ENCODE measurements at regions not wholly inside any gene's neighbourhood (a gene's known extent, or its start where the extent isn't known, plus 50 kb on each side); places are given as distances from the start of the nearest gene placed in this dataset.

- Histone ChIP-seq H3K4me3 (ENCODE audit: control extremely low read depth in 1 of 5, extremely low read depth in 1 of 5, insufficient read depth in 1 of 5, low read depth in 2 of 5, low read length in 4 of 5) (no peak overlapping the region), H4K20me1 (ENCODE audit: control insufficient read depth, insufficient read depth, low read length, poor library complexity, severe bottlenecking) (no peaks in the 10 kb centered on the region), H3K27me3 (replicated peaks in 1 of 4; ENCODE audit: control extremely low read depth in 1 of 4, control insufficient read depth in 3 of 4, insufficient read depth in 4 of 4, low read length in 3 of 4) (no peaks in the 10 kb centered on the region), H3K9me3 (ENCODE audit: control extremely low read depth in 1 of 3, control insufficient read depth in 2 of 3, insufficient read depth in 1 of 3, low read length in 2 of 3) (no peaks in the 10 kb centered on the region), H3K9ac (ENCODE audit: low read length) (no peak overlapping the region), H3K4me1 (ENCODE audit: control insufficient read depth in 2 of 2, insufficient read depth in 2 of 2, low read length in 2 of 2) (no peaks in the 10 kb centered on the region), H3K36me3 (replicated peaks in 1 of 2; ENCODE audit: control extremely low read depth in 1 of 2, control insufficient read depth in 1 of 2, extremely low read depth in 1 of 2, insufficient read depth in 2 of 2, low read length in 1 of 2) (no peaks in the 10 kb centered on the region), H3K4me2 (replicated peaks; ENCODE audit: low read depth, low read length, poor library complexity, severe bottlenecking) (no peak overlapping the region), H3K27ac (ENCODE audit: low read length in 2 of 2) (no peak overlapping the region), H2AFZ (ENCODE audit: insufficient read depth, low read depth, low read length, poor library complexity, severe bottlenecking) (no peak overlapping the region), H3K79me2 (ENCODE audit: control insufficient read depth, insufficient read depth, low read length) (no peaks in the 10 kb centered on the region)
- ATAC-seq (ENCODE audit: low read depth) (no peak), DNase-seq (no peak)
- CTCF ChIA-PET: no interaction called here
- WGBS (ENCODE audit: insufficient coverage): 79% methylated on average over 3 of the region's 4 CpGs
- POLR2A ChIA-PET: no interaction called here
- Mint-ChIP-seq H3K27ac (no peak overlapping the region), H3K4me1 (no peaks in the 10 kb centered on the region), H3K4me3 (no peak overlapping the region), H3K27me3 (no peaks in the 10 kb centered on the region), H3K9me3 (ENCODE audit: insufficient read depth) (no peaks in the 10 kb centered on the region)
- TF ChIP-seq CTCF (IDR thresholded peaks at IDR 0.05): no peak
- TF ChIP-seq EZH2 (IDR thresholded peaks at IDR 0.05; ENCODE audit: borderline replicate concordance, insufficient read depth, low read depth, low read length, poor library complexity, severe bottlenecking): no peak
- intact Hi-C loops (cut with micrococcal nuclease): no loop called here
These were observed 576.0 kb downstream of the PCDH17 start for GRCh38 chr13:58207501-58207900.

GRCh38 chr13:58235454-58235853 is 603.9 kb downstream of the PCDH17 start:
- Mint-ChIP-seq H3K27me3 (no peaks in the 10 kb centered on the region), H3K4me1 (no peaks in the 10 kb centered on the region), H3K9me3 (ENCODE audit: insufficient read depth) (peaks cover 8% of the 10 kb centered on the region), H3K27ac (no peak overlapping the region), H3K4me3 (no peak overlapping the region)
- CTCF ChIA-PET: no interaction called here
- intact Hi-C loops (cut with micrococcal nuclease): no loop called here
- no peak for TF ChIP-seq EZH2 (IDR thresholded peaks at IDR 0.05; ENCODE audit: borderline replicate concordance, insufficient read depth, low read depth, low read length, poor library complexity, severe bottlenecking)
- TF ChIP-seq CTCF (IDR thresholded peaks at IDR 0.05): no peak
- no peaks in the 10 kb centered on the region for H3K27me3 ChIP-seq (replicated peaks in 1 of 4; ENCODE audit: control extremely low read depth in 1 of 4, control insufficient read depth in 3 of 4, insufficient read depth in 4 of 4, low read length in 3 of 4)
- no peaks in the 10 kb centered on the region for H4K20me1 ChIP-seq (ENCODE audit: control insufficient read depth, insufficient read depth, low read length, poor library complexity, severe bottlenecking)
- POLR2A ChIA-PET: no interaction called here
- WGBS (ENCODE audit: insufficient coverage): no CpG with 5 or more reads among the region's 4 CpGs
- no peaks in the 10 kb centered on the region for H3K79me2 ChIP-seq (ENCODE audit: control insufficient read depth, insufficient read depth, low read length)
- no peak for DNase-seq
- H3K27ac ChIP-seq (ENCODE audit: low read length in 2 of 2): no peak overlapping the region
- no peak overlapping the region for H2AFZ ChIP-seq (ENCODE audit: insufficient read depth, low read depth, low read length, poor library complexity, severe bottlenecking)
- no peak overlapping the region for H3K9ac ChIP-seq (ENCODE audit: low read length)
- ATAC-seq (ENCODE audit: low read depth): no peak
- H3K36me3 ChIP-seq (replicated peaks in 1 of 2; ENCODE audit: control extremely low read depth in 1 of 2, control insufficient read depth in 1 of 2, extremely low read depth in 1 of 2, insufficient read depth in 2 of 2, low read length in 1 of 2): no peaks in the 10 kb centered on the region
- peaks cover 0 to 15% (median 0%) of the 10 kb centered on the region in 3 donors for H3K9me3 ChIP-seq (ENCODE audit: control extremely low read depth in 1 of 3, control insufficient read depth in 2 of 3, insufficient read depth in 1 of 3, low read length in 2 of 3)
- no peak overlapping the region for H3K4me2 ChIP-seq (replicated peaks; ENCODE audit: low read depth, low read length, poor library complexity, severe bottlenecking)
- no peak overlapping the region for H3K4me3 ChIP-seq (ENCODE audit: control extremely low read depth in 1 of 5, extremely low read depth in 1 of 5, insufficient read depth in 1 of 5, low read depth in 2 of 5, low read length in 4 of 5)
- no peaks in the 10 kb centered on the region for H3K4me1 ChIP-seq (ENCODE audit: control insufficient read depth in 2 of 2, insufficient read depth in 2 of 2, low read length in 2 of 2)
